SK-MEL-5 (cell line): ENCODE measurements at regions not wholly inside any gene's neighbourhood (a gene's known extent, or its start where the extent isn't known, plus 50 kb on each side); places are given as distances from the start of the nearest gene placed in this dataset.

ENCODE experiments used
- DNase-seq: peaks from one replicate; pipeline ENCODE4 v3.0.0-alpha.2; 2016; ENCODE audit warnings: low read depth, low spot score
- in situ Hi-C: cut with HindIII; loops from 2 replicates; pipeline ENCODE4 v1.10.0; 2016; ENCODE audit warnings: low sequenced_read_pairs, high pct_unique_total_duplicates, low pct_unique_long_range_greater_than_20kb

- in situ Hi-C loops = no loop called here
- DNase-seq = no peak
Measured at GRCh38 chr20:6430381-6430780, 307.6 kb upstream of the FERMT1 start.

DNA sequence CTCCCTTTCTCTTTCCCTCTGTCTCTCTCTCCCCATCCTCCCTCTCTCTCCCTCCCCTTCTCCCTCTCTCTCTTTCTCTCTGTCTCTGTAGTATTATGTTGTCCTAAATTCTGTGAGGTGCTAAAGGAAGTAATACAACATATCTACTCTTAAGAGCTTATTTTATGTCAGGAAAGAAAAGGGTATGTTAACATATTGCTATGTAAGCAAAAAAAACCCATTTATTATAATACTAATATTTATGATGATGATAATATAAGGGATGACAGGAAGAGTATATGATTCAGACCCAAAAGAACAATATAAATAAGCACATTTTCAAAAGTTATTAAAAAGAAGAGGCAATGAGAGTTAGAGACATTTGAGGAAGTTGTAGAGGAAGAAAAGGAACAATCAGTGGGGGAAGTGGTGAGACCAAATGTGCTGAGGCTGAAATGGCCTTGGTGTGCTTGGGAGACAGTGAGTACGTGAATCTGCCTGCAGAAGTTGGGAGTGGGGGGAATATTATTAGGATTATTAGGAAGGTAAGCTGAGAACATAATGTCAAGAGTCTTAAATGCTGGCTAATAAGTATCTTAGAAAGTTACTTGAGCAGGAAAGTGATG is 303.6 kb upstream of the FERMT1 start:
- in situ Hi-C loops = no loop called here
- no peak for DNase-seq

GRCh38 chr20:6421321-6422248 is 298.8 kb upstream of the FERMT1 start:
- peak; percentile 78 for DNase-seq
- in situ Hi-C loops = no loop called here

GRCh38 chr20:6420336-6420735 is 297.5 kb upstream of the FERMT1 start:
- DNase-seq = no peak
- in situ Hi-C loops = no loop called here

DNA sequence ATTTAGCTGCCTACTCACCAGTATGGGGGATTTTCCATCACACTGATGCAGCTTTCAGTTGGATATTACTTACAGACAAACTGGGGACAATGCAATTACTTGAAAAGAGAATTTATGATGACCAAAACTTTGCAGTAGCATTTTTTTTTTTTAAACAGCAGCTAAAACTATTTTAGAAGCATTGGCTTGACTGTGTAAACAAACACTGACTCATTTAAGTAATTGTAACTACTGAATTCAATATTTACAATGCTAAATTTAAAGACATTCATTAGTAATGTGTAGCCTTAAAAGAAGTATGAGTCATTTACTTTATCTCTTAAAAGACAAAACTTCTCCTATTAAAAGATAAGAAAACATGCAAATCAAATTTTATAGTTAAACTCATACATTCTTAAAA is 295.9 kb upstream of the FERMT1 start:
- in situ Hi-C loops = no loop called here
- DNase-seq = no peak

DNA sequence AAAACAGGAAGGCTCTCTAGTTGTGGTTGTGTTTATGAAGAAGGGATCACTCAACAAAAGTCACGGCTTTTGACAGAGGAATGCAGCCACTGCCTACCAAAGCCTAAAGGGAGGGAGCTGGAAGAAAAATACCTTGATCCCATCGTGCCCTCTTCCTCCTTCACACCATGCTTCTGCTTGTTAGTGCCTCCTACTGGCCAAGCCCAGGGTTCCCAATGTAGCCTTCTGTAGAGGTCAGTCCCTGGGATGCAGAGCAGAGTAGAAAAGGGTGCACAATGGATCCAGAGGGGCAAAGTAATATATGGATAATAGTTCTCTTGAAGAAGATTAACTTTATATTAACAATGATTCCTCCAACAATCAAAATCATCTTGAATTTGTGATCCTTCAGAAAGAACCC is 293.5 kb upstream of the FERMT1 start:
- DNase-seq = peak; percentile 33
- in situ Hi-C loops = no loop called here

DNA sequence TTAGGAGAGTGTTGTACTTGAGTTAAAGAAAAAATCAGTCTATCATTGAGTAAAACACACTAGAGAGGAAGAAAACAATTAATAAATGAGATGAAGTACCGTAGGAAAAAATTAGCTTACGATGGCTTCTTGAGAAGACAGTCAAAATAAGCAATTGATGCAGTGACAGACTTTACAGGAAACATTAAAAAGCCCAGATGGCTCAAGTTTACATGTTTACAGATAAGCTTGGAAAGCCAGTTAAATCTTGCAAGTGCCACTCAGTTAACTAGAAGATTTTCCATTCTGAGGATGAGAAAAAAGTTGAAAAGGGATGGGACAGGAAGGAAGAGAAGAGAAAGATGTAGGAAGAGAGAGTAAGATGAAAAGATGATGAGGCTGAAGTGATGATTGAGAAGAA is 288.8 kb upstream of the FERMT1 start:
- DNase-seq = no peak
- in situ Hi-C loops = no loop called here

DNA sequence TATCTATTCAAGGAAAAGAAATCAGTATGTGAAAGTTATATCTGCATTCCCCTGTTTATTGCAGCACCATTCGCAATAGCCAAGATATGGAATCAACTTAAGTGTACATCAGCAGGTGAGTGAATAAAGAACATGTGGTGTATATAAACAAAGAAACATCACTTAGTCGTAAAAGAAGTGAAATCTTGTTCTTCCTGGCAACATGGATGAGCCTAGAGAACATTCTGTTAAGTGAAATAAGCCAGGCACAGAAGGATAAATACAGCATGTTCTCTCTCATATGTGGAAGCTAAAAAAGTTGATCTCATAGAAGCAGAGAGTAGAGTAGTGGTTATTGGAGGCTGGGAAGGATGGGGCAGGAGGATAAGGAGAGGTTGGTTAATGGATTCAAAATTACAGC is 287.9 kb upstream of the FERMT1 start:
- no peak for DNase-seq

GRCh38 chr20:6407163-6407562 is 284.3 kb upstream of the FERMT1 start:
- in situ Hi-C loops = no loop called here
- DNase-seq = no peak

More for the DNA sequence above, 287.9 kb upstream of the FERMT1 start:
- in situ Hi-C loops = no loop called here

- in situ Hi-C loops = no loop called here
- DNase-seq = no peak
Measured at GRCh38 chr20:6401893-6402557, 279.2 kb upstream of the FERMT1 start.

DNA sequence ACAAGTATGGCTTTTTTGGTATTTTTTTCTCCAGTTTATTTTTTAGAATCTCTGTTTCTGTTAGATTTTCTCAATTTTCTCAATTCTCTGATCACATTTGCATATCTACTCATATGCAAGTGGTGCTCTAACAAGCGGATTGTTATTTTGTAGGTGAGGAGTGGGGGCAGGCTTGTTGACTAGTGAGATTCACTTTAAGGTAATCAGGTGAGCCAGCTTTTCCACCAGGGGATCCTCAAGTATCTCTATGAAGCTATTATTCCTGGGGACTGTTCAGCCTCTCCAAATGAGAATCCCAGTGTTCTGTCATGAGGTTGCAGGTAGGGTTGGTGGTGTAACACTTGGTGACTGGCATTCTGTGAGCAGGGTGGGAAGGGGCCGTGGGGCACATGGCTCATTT is 274.3 kb upstream of the FERMT1 start:
- in situ Hi-C loops = no loop called here
- DNase-seq = no peak

DNA sequence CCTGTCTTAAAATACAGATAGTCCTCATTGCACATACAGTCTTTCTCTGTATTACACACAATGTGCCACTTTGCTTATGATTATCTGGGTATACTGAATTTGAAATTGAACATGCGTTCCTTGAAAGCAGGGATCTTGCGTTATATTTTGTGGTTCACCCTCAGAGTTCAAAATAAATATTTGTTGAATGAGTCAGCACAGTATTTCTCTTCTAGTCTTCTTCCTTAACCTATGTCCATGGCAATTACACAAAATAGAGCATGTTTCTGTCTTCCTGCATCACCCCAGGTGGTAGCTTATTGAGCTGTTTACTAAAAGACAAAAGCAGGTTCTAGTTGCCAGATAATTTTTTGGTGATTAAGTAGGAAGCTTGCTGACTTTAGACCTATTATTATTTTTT is 272.9 kb upstream of the FERMT1 start:
- DNase-seq = no peak
- in situ Hi-C loops = no loop called here

GRCh38 chr20:6388671-6389197 is 265.9 kb upstream of the FERMT1 start:
- in situ Hi-C loops = no loop called here
- no peak for DNase-seq

DNA sequence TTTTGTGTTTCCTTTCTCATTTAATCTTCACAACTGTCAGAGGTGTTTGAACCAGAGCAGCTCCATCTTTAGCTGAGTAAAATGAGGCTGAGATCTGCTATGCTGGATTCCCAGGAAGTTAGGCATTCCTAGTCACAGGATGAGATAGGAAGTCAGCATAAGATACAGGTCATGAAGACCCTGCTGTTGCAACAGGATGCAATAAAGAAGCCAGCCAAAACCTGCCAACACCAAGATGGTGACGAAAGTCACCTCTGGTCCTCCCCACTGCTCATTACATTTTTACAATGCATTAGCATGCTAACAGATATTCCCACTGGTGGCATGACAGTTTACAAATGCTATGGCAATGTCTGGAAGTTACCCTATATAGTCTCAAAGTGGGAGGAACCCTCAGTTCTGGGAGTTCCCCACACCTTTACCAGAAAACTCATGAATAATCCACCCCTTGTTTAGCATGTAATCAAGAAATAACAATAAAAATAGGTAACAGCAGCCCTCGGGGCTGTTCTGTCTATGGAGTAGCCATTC is 262.2 kb upstream of the FERMT1 start:
- no peak for DNase-seq
- in situ Hi-C loops = no loop called here

- DNase-seq = no peak
- in situ Hi-C loops = no loop called here
Measured at GRCh38 chr20:6384380-6384779, 261.6 kb upstream of the FERMT1 start.

GRCh38 chr20:6381887-6382286 is 259.1 kb upstream of the FERMT1 start:
- in situ Hi-C loops = no loop called here
- peak; percentile 54 for DNase-seq

DNA sequence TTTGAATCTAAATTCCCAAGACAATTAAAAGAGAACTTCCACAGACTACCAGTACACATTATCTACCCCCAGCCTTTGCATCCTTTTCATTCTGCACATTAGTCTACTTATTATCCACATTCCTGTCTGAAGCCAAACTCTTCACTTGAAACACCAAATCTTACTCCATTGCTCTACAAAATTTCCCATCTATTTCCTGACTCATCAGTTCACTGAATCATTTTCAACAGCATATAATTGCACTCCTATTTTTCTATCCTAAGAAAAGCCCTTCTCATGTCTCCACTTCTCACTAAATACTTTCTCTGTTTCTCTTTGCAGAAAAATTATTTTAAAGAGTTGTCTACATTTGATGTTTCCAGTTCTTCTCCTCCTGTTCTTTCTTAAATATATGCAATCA is 239.4 kb upstream of the FERMT1 start:
- in situ Hi-C loops = no loop called here
- DNase-seq = no peak

DNA sequence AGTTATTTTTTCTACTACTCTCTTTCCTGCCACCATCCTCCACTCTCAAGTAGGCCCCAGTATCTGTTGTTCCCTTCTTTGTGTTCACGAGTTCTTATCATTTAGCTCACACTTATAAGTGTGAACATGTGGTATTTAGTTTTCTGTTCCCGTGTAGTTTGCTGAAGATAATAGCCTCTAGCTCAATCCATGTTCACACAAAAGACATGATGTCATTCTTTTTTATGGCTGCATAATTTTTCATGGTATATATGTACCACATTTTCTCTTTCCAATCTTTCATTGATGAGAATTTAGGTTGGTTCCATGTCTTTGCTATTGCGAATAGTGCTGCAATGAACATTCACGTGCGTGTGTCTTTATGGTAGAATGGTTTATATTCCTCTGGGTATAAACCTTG is 237.9 kb upstream of the FERMT1 start:
- DNase-seq = no peak

More for the DNA sequence above, 237.9 kb upstream of the FERMT1 start:
- in situ Hi-C loops = no loop called here
